B cell (primary cell): ENCODE measurements at regions not wholly inside any gene's neighbourhood (a gene's known extent, or its start where the extent isn't known, plus 50 kb on each side); places are given as distances from the start of the nearest gene placed in this dataset.

Source experiments
- ATAC-seq: fragments of 200-7000 bp; cut with Tn5 transposase; one replicate; pipeline ENCODE4 v1.10.0; 2021; ENCODE audit warnings: low read depth, mild to moderate bottlenecking, moderate number of reproducible peaks, moderate library complexity
- CTCF ChIA-PET: fragments of 350-600 bp; sonication (Branson Sonifier 250); formaldehyde crosslinking; loops from one replicate; lab custom pipeline; 2021; ENCODE audit warnings: antibody characterized with exemption, inconsistent platforms; lab: Charles Lee
- POLR2A ChIA-PET: fragments of 350-600 bp; sonication (Branson Sonifier 250); formaldehyde crosslinking; loops from one replicate; lab custom pipeline; 2021; ENCODE audit warnings: antibody characterized with exemption; lab: Charles Lee
- DNase-seq: peaks from one replicate; pipeline ENCODE4 v3.0.0; 2013
- H2AFZ ChIP-seq: 2 replicates; pipeline ENCODE4 v1.6.1; 2012; ENCODE audit warnings: mild to moderate bottlenecking, low read depth, low read length; ENCODE audit not compliant: insufficient read depth, poor library complexity, severe bottlenecking
- H3K27ac ChIP-seq, 2 donors: 1 replicate in 1 of 2; 2 replicates in 1 of 2; pipeline ENCODE4 v1.5.1; 2012 to 2013; ENCODE audit warnings: low read length in 2 of 2, mild to moderate bottlenecking in 2 of 2, moderate library complexity in 1 of 2
- H3K27me3 ChIP-seq, 4 experiments: fragments of 200-600 bp in 1 of 4; sonication (generic) in 1 of 4; replicated peaks in 1 of 4; 1 replicate in 2 of 4; 2 replicates in 2 of 4; pipeline versions ENCODE4 v1.6.1 to v1.7.0; 2013 to 2016; ENCODE audit warnings: low read length in 3 of 4, mild to moderate bottlenecking in 2 of 4, mixed read lengths in 1 of 4, moderate library complexity in 1 of 4; ENCODE audit not compliant: insufficient read depth in 4 of 4, control insufficient read depth in 3 of 4; ENCODE audit errors: control extremely low read depth in 1 of 4
- H3K36me3 ChIP-seq, 2 experiments: replicated peaks in 1 of 2; 1 replicate in 1 of 2; 2 replicates in 1 of 2; pipeline versions ENCODE4 v1.6.1 to v1.7.1; 2013; ENCODE audit warnings: low read length in 1 of 2; ENCODE audit not compliant: insufficient read depth in 2 of 2, control insufficient read depth in 1 of 2; ENCODE audit errors: control extremely low read depth in 1 of 2, extremely low read depth in 1 of 2
- H3K4me1 ChIP-seq, 2 donors: fragments of 200-600 bp in 1 of 2; sonication (generic) in 1 of 2; 1 replicate in 1 of 2; 2 replicates in 1 of 2; pipeline versions ENCODE4 v1.5.1 to v1.6.1; 2013 to 2017; ENCODE audit warnings: low read length in 2 of 2; ENCODE audit not compliant: control insufficient read depth in 2 of 2, insufficient read depth in 2 of 2
- H3K4me2 ChIP-seq: replicated peaks from 2 replicates; pipeline ENCODE3; 2012; ENCODE audit warnings: mild to moderate bottlenecking, low read depth, low read length; ENCODE audit not compliant: poor library complexity, severe bottlenecking
- H3K4me3 ChIP-seq, 5 experiments: fragments of 200-600 bp in 1 of 5; sonication (generic) in 1 of 5; 1 replicate in 3 of 5; 2 replicates in 2 of 5; pipeline versions ENCODE4 v1.5.1 to v1.7.0; 2011 to 2016; ENCODE audit warnings: low read length in 4 of 5, mild to moderate bottlenecking in 4 of 5, low read depth in 2 of 5, control low read depth in 1 of 5, moderate library complexity in 1 of 5; ENCODE audit not compliant: insufficient read depth in 1 of 5; ENCODE audit errors: control extremely low read depth in 1 of 5, extremely low read depth in 1 of 5
- H3K79me2 ChIP-seq: fragments of 200-600 bp; sonication (generic); one replicate; pipeline ENCODE4 v1.6.0; 2016; ENCODE audit warnings: low read length; ENCODE audit not compliant: control insufficient read depth, insufficient read depth
- H3K9ac ChIP-seq: fragments of 200-600 bp; sonication (generic); 2 replicates; pipeline ENCODE4 v1.6.1; 2017; ENCODE audit warnings: mild to moderate bottlenecking, low read length, moderate library complexity
- H3K9me3 ChIP-seq, 3 donors: one replicate each; pipeline versions ENCODE4 v1.6.1 to v1.7.1; 2013; ENCODE audit warnings: low read length in 2 of 3; ENCODE audit not compliant: control insufficient read depth in 2 of 3, insufficient read depth in 1 of 3; ENCODE audit errors: control extremely low read depth in 1 of 3
- H4K20me1 ChIP-seq: 2 replicates; pipeline ENCODE4 v1.6.0; 2012; ENCODE audit warnings: mild to moderate bottlenecking, low read length; ENCODE audit not compliant: insufficient read depth, control insufficient read depth, poor library complexity, severe bottlenecking
- H3K27ac Mint-ChIP-seq: one replicate; pipeline ENCODE4 v1.8.0; 2021; ENCODE audit warnings: mixed read lengths
- H3K27me3 Mint-ChIP-seq: one replicate; pipeline ENCODE4 v1.8.0; 2021; ENCODE audit warnings: mixed read lengths
- H3K4me1 Mint-ChIP-seq: one replicate; pipeline ENCODE4 v1.8.0; 2021; ENCODE audit warnings: mixed read lengths
- H3K4me3 Mint-ChIP-seq: one replicate; pipeline ENCODE4 v1.8.0; 2021; ENCODE audit warnings: mixed read lengths
- H3K9me3 Mint-ChIP-seq: one replicate; pipeline ENCODE4 v1.8.0; 2022; ENCODE audit warnings: mixed read lengths; ENCODE audit not compliant: insufficient read depth
- CTCF ChIP-seq: fragments of 200-600 bp; IDR thresholded peaks from one replicate; pipeline ENCODE4 v1.8.0; 2022; ENCODE audit warnings: antibody characterized with exemption, mild to moderate bottlenecking
- EZH2 ChIP-seq: IDR thresholded peaks from 2 replicates; pipeline ENCODE4 v1.6.1; 2012; ENCODE audit warnings: borderline replicate concordance, low read depth, mild to moderate bottlenecking, moderate library complexity, low read length; ENCODE audit not compliant: insufficient read depth, poor library complexity, severe bottlenecking
- WGBS: methylation state at CpG from one replicate; pipeline ENCODE4 v1.1.5; 2013; ENCODE audit warnings: missing lambda C conversion rate; ENCODE audit not compliant: insufficient coverage; 5-methylcytosine and 5-hydroxymethylcytosine counted together
- intact Hi-C: fragments of 100-400 bp; cut with micrococcal nuclease; formaldehyde crosslinking; loops from one replicate; pipeline ENCODE4 v1.10.0; 2022

- CTCF ChIA-PET = no interaction called here
Measured at GRCh38 chr18:73316513-73316912, 448.7 kb upstream of the NETO1 start.

GRCh38 chr18:73315381-73315780 lies 447.6 kb upstream of the NETO1 start:
- DNase-seq = no peak
- no peaks in the 10 kb centered on the region for H3K27me3 Mint-ChIP-seq
- no peaks in the 10 kb centered on the region for H4K20me1 ChIP-seq
- H3K4me3 Mint-ChIP-seq = no peak overlapping the region
- ChIA-PET POLR2A (no interaction called here), CTCF (no interaction called here)
- H3K9me3 Mint-ChIP-seq = no peaks in the 10 kb centered on the region
- H2AFZ ChIP-seq = no peak overlapping the region
- H3K9me3 ChIP-seq = no peaks in the 10 kb centered on the region
- no peaks in the 10 kb centered on the region for H3K36me3 ChIP-seq
- H3K27ac Mint-ChIP-seq = no peak overlapping the region
- no peak for ATAC-seq
- no peaks in the 10 kb centered on the region for H3K27me3 ChIP-seq
- H3K4me3 ChIP-seq = no peak overlapping the region
- intact Hi-C loops = no loop called here
- no peak for TF ChIP-seq CTCF
- no peak for TF ChIP-seq EZH2
- H3K79me2 ChIP-seq = no peaks in the 10 kb centered on the region
- no peaks in the 10 kb centered on the region for H3K4me1 Mint-ChIP-seq
- no peak overlapping the region for H3K27ac ChIP-seq
- H3K9ac ChIP-seq = no peak overlapping the region
- no peaks in the 10 kb centered on the region for H3K4me1 ChIP-seq
- no peak overlapping the region for H3K4me2 ChIP-seq

More at GRCh38 chr18:73316513-73316912, 448.7 kb upstream of the NETO1 start:
- no peaks in the 10 kb centered on the region for H3K79me2 ChIP-seq
- no peak overlapping the region for H3K27ac Mint-ChIP-seq
- no peaks in the 10 kb centered on the region for H3K9me3 Mint-ChIP-seq
- H3K27ac ChIP-seq = no peak overlapping the region
- no CpG with 5 or more reads among the region's 1 CpG for WGBS
- no peaks in the 10 kb centered on the region for H4K20me1 ChIP-seq
- no peak overlapping the region for H2AFZ ChIP-seq
- H3K4me1 ChIP-seq = no peaks in the 10 kb centered on the region
- TF ChIP-seq CTCF (no peak), EZH2 (no peak)
- no peak overlapping the region for H3K9ac ChIP-seq
- no peak overlapping the region for H3K4me3 ChIP-seq
- intact Hi-C loops = no loop called here
- no peaks in the 10 kb centered on the region for H3K36me3 ChIP-seq
- DNase-seq (no peak), ATAC-seq (no peak)
- H3K27me3 ChIP-seq = no peaks in the 10 kb centered on the region
- H3K9me3 ChIP-seq = no peaks in the 10 kb centered on the region
- POLR2A ChIA-PET = no interaction called here
- no peaks in the 10 kb centered on the region for H3K4me1 Mint-ChIP-seq
- H3K4me2 ChIP-seq = no peak overlapping the region
- H3K27me3 Mint-ChIP-seq = no peaks in the 10 kb centered on the region
- H3K4me3 Mint-ChIP-seq = no peak overlapping the region
